Hepatocyte (in vitro differentiated cells): ENCODE measurements at regions not wholly inside any gene's neighbourhood (a gene's known extent, or its start where the extent isn't known, plus 50 kb on each side); places are given as distances from the start of the nearest gene placed in this dataset.
A peak's percentile ranks its signal among the peaks of the same experiment; 100 is the strongest.

Experiments
- DNase-seq: peaks from one replicate; pipeline ENCODE4 v3.0.0-alpha.2; 2016; ENCODE audit warnings: low spot score
- H2AFZ ChIP-seq: fragments of 200-600 bp; sonication (generic); 2 replicates; pipeline ENCODE4 v1.6.0; 2016; ENCODE audit warnings: antibody characterized with exemption, mild to moderate bottlenecking
- H3K27ac ChIP-seq: fragments of 200-600 bp; sonication (generic); 2 replicates; pipeline ENCODE4 v1.5.1; 2016; ENCODE audit warnings: mild to moderate bottlenecking
- H3K27me3 ChIP-seq: fragments of 200-600 bp; sonication (generic); 2 replicates; pipeline ENCODE4 v1.6.1; 2016
- H3K36me3 ChIP-seq: fragments of 200-600 bp; sonication (generic); replicated peaks from 2 replicates; pipeline ENCODE4 v1.5.1; 2016; ENCODE audit warnings: low read depth; ENCODE audit not compliant: insufficient read depth
- H3K4me1 ChIP-seq: fragments of 200-600 bp; sonication (generic); 2 replicates; pipeline ENCODE4 v1.5.1; 2016; ENCODE audit warnings: mild to moderate bottlenecking, moderate library complexity; ENCODE audit not compliant: insufficient read depth
- H3K4me2 ChIP-seq: fragments of 200-600 bp; sonication (generic); 2 replicates; pipeline ENCODE4 v1.6.0; 2016
- H3K4me3 ChIP-seq: fragments of 200-600 bp; sonication (generic); 2 replicates; pipeline ENCODE4 v1.5.1; 2016; ENCODE audit warnings: mild to moderate bottlenecking
- H3K79me2 ChIP-seq: fragments of 200-600 bp; sonication (generic); 2 replicates; pipeline ENCODE4 v1.6.0; 2017; ENCODE audit warnings: mild to moderate bottlenecking
- H3K9me2 ChIP-seq: fragments of 200-600 bp; sonication (generic); replicated peaks from 2 replicates; pipeline ENCODE4 v1.6.0; 2017; ENCODE audit warnings: mild to moderate bottlenecking; ENCODE audit not compliant: insufficient read depth
- H3K9me3 ChIP-seq: fragments of 200-600 bp; sonication (generic); 2 replicates; pipeline ENCODE4 v1.5.1; 2016; ENCODE audit warnings: low read depth, mild to moderate bottlenecking
- H4K20me1 ChIP-seq: fragments of 200-600 bp; sonication (generic); 2 replicates; pipeline ENCODE4 v1.6.0; 2016; ENCODE audit warnings: mild to moderate bottlenecking; ENCODE audit not compliant: insufficient read depth, poor library complexity, severe bottlenecking
- CTCF ChIP-seq: fragments of 200-600 bp; sonication (generic); IDR thresholded peaks from 2 replicates; pipeline ENCODE4 v1.5.1; 2016; ENCODE audit warnings: antibody characterized with exemption, mild to moderate bottlenecking; ENCODE audit not compliant: poor library complexity
- EZH2 ChIP-seq: fragments of 200-600 bp; sonication (generic); IDR thresholded peaks from 2 replicates; pipeline ENCODE4 v1.6.1; 2016; ENCODE audit warnings: antibody characterized with exemption, mild to moderate bottlenecking, borderline replicate concordance
- EZH2phosphoT487 ChIP-seq: fragments of 200-600 bp; sonication (generic); IDR thresholded peaks from one replicate; pipeline ENCODE4 v1.6.1; 2018; ENCODE audit warnings: antibody characterized with exemption, mild to moderate bottlenecking, low read depth, moderate library complexity; ENCODE audit not compliant: unreplicated experiment, severe bottlenecking
- WGBS: methylation state at CpG from one replicate; pipeline ENCODE4 v1.1.6; 2016; ENCODE audit warnings: low lambda C conversion rate; ENCODE audit errors: missing lambda C conversion rate; 5-methylcytosine and 5-hydroxymethylcytosine counted together

GRCh38 chr16:79786389-79786788, 185.9 kb upstream of the MAF start:
- H3K9me3 ChIP-seq: no peaks in the 10 kb centered on the region
- H3K36me3 ChIP-seq: no peaks in the 10 kb centered on the region
- H3K4me2 ChIP-seq: no peak overlapping the region
- H2AFZ ChIP-seq: no peak overlapping the region
- 98% methylated on average over 3 of the region's 3 CpGs for WGBS
- no peak overlapping the region for H3K4me3 ChIP-seq
- no peak for DNase-seq
- TF ChIP-seq EZH2phosphoT487 (no peak), CTCF (no peak), EZH2 (no peak)
- no peaks in the 10 kb centered on the region for H4K20me1 ChIP-seq
- H3K27ac ChIP-seq: no peak overlapping the region
- no peaks in the 10 kb centered on the region for H3K27me3 ChIP-seq
- no peaks in the 10 kb centered on the region for H3K79me2 ChIP-seq
- no peaks in the 10 kb centered on the region for H3K4me1 ChIP-seq
- H3K9me2 ChIP-seq: no peaks in the 10 kb centered on the region

DNA sequence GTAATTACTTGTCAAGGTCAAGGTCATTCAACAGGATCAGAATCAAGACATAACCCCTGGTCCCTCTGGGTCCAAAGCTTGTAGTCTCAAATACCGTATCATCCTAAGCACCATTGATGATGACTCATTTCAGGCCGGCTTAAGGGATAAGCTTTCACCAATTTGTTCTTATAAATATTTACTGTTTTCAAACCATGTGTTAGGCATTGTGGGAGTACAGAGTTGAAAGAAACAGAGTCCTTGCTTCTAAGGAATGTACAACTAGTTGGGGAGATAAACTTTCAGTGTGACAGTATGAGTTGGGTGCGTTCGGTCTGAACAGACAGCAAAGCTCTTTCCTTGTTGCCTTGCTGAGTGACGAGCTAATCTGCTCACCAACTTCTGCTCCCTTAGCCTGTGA, 183.5 kb upstream of the MAF start:
- no peak overlapping the region for H3K4me3 ChIP-seq
- H3K4me1 ChIP-seq: no peaks in the 10 kb centered on the region
- no peak overlapping the region for H3K4me2 ChIP-seq
- H3K79me2 ChIP-seq: no peaks in the 10 kb centered on the region
- WGBS: 57% methylated on average over 5 of the region's 5 CpGs
- DNase-seq: peak; percentile 24
- no peak for TF ChIP-seq CTCF
- TF ChIP-seq EZH2phosphoT487: no peak
- H3K9me2 ChIP-seq: no peaks in the 10 kb centered on the region
- H3K27ac ChIP-seq: no peak overlapping the region
- H3K9me3 ChIP-seq: no peaks in the 10 kb centered on the region
- H4K20me1 ChIP-seq: no peaks in the 10 kb centered on the region
- H3K27me3 ChIP-seq: no peaks in the 10 kb centered on the region
- no peak overlapping the region for H2AFZ ChIP-seq
- H3K36me3 ChIP-seq: no peaks in the 10 kb centered on the region

GRCh38 chr16:79777679-79778078, 177.1 kb upstream of the MAF start:
- no peaks in the 10 kb centered on the region for H3K36me3 ChIP-seq
- H3K4me3 ChIP-seq: no peak overlapping the region
- peaks cover 8% of the 10 kb centered on the region for H3K4me1 ChIP-seq
- no peaks in the 10 kb centered on the region for H3K27me3 ChIP-seq
- H2AFZ ChIP-seq: no peak overlapping the region
- H3K9me3 ChIP-seq: no peaks in the 10 kb centered on the region
- TF ChIP-seq EZH2 (no peak), CTCF (no peak), EZH2phosphoT487 (no peak)
- no peaks in the 10 kb centered on the region for H3K9me2 ChIP-seq
- no peak overlapping the region for H3K27ac ChIP-seq
- no peak for DNase-seq
- H3K79me2 ChIP-seq: no peaks in the 10 kb centered on the region
- H3K4me2 ChIP-seq: no peak overlapping the region
- no peaks in the 10 kb centered on the region for H4K20me1 ChIP-seq

GRCh38 chr16:79776243-79776847, 175.8 kb upstream of the MAF start:
- Histone ChIP-seq H3K4me2 (peak overlapping the region; percentile 52), H3K9me3 (no peaks in the 10 kb centered on the region), H3K9me2 (no peaks in the 10 kb centered on the region), H3K27me3 (no peaks in the 10 kb centered on the region), H3K79me2 (no peaks in the 10 kb centered on the region), H3K4me1 (peaks cover 14% of the 10 kb centered on the region), H3K36me3 (no peaks in the 10 kb centered on the region), H3K4me3 (no peak overlapping the region), H2AFZ (no peak overlapping the region), H3K27ac (no peak overlapping the region), H4K20me1 (no peaks in the 10 kb centered on the region)
- TF ChIP-seq EZH2 (no peak), EZH2phosphoT487 (no peak), CTCF (no peak)
- WGBS: 48% methylated on average over 4 of the region's 4 CpGs
- DNase-seq: peak; percentile 35
